ENCODE measurements at regions not wholly inside any gene's neighbourhood (a gene's known extent, or its start where the extent isn't known, plus 50 kb on each side); places are given as distances from the start of the nearest gene placed in this dataset.

DNA sequence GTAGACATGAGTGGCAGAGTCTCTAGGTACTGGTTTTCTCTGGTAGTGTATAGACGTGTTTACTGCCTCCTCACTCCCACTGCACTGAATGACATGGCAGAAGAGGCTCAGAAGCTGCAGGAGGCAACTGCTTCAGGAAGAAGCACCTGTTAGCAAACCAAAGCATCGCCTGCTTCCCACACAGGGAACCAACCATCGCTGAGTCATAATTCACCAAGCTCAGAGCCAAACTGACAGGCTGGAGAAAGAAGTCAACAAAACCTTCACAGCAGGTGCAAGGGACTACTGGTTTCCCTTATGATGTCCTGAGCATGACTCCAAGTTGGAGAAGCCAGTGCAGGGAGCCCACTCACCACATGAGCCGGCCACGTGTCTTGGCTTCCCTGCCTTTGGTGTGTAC is 69.8 kb downstream of the KCTD12 start:
- TF ChIP-seq, protein P1, sequence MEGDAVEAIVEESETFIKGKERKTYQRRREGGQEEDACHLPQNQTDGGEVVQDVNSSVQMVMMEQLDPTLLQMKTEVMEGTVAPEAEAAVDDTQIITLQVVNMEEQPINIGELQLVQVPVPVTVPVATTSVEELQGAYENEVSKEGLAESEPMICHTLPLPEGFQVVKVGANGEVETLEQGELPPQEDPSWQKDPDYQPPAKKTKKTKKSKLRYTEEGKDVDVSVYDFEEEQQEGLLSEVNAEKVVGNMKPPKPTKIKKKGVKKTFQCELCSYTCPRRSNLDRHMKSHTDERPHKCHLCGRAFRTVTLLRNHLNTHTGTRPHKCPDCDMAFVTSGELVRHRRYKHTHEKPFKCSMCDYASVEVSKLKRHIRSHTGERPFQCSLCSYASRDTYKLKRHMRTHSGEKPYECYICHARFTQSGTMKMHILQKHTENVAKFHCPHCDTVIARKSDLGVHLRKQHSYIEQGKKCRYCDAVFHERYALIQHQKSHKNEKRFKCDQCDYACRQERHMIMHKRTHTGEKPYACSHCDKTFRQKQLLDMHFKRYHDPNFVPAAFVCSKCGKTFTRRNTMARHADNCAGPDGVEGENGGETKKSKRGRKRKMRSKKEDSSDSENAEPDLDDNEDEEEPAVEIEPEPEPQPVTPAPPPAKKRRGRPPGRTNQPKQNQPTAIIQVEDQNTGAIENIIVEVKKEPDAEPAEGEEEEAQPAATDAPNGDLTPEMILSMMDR (IDR thresholded peaks at IDR 0.05): no peak
- no peak for TF ChIP-seq SIN3A (IDR thresholded peaks at IDR 0.05; ENCODE audit: borderline replicate concordance, insufficient read depth, low read depth, low read length)
- no peak for TF ChIP-seq POLR2AphosphoS5 (IDR thresholded peaks at IDR 0.05; ENCODE audit: low read depth, low read length)

All from Panc1 (cell line).